Loucy (cell line): ENCODE measurements at regions not wholly inside any gene's neighbourhood (a gene's known extent, or its start where the extent isn't known, plus 50 kb on each side); places are given as distances from the start of the nearest gene placed in this dataset.

Experiments used
- H2AFZ ChIP-seq: fragments of 200-600 bp; sonication (generic); 2 replicates; pipeline ENCODE4 v1.6.0; 2016; ENCODE audit warnings: antibody characterized with exemption, mild to moderate bottlenecking, low read length, moderate library complexity
- H3F3A ChIP-seq: fragments of 200-600 bp; 2 replicates; pipeline ENCODE4 v1.6.0; 2016; ENCODE audit warnings: antibody characterized with exemption, low read depth, mild to moderate bottlenecking
- H3K27me3 ChIP-seq: fragments of 200-600 bp; sonication (generic); 2 replicates; pipeline ENCODE4 v1.6.1; 2014; ENCODE audit warnings: low read length, mild to moderate bottlenecking; ENCODE audit not compliant: insufficient read depth, poor library complexity, severe bottlenecking
- H3K36me3 ChIP-seq: fragments of 200-600 bp; sonication (generic); 2 replicates; pipeline ENCODE4 v1.6.1; 2016; ENCODE audit warnings: low read length; ENCODE audit not compliant: insufficient read depth
- H3K4me1 ChIP-seq: fragments of 200-600 bp; sonication (generic); 2 replicates; pipeline ENCODE4 v1.5.1; 2014; ENCODE audit warnings: low read length, mild to moderate bottlenecking; ENCODE audit not compliant: insufficient read depth, poor library complexity, severe bottlenecking
- H3K4me2 ChIP-seq: fragments of 200-600 bp; sonication (generic); 2 replicates; pipeline ENCODE4 v1.6.0; 2014; ENCODE audit warnings: antibody characterized with exemption, low read length, low read depth, mild to moderate bottlenecking; ENCODE audit not compliant: poor library complexity, severe bottlenecking
- H3K4me3 ChIP-seq: fragments of 200-600 bp; sonication (generic); 2 replicates; pipeline ENCODE4 v1.5.1; 2014; ENCODE audit warnings: low read length, mild to moderate bottlenecking, mixed read lengths; ENCODE audit not compliant: poor library complexity, severe bottlenecking
- H3K79me2 ChIP-seq: fragments of 200-600 bp; sonication (generic); 2 replicates; pipeline ENCODE4 v1.6.1; 2014; ENCODE audit warnings: low read length; ENCODE audit not compliant: insufficient read depth
- H3K9ac ChIP-seq: fragments of 200-600 bp; sonication (generic); 2 replicates; pipeline ENCODE4 v1.6.0; 2014; ENCODE audit warnings: mild to moderate bottlenecking, low read depth, low read length, moderate library complexity; ENCODE audit not compliant: poor library complexity, severe bottlenecking
- H3K9me2 ChIP-seq: fragments of 200-600 bp; sonication (generic); replicated peaks from 2 replicates; pipeline ENCODE4 v1.6.1; 2016; ENCODE audit warnings: low read depth, low read length, mixed read lengths
- H3K9me3 ChIP-seq: fragments of 200-600 bp; sonication (generic); 2 replicates; pipeline ENCODE4 v1.6.1; 2014; ENCODE audit warnings: mild to moderate bottlenecking, antibody characterized with exemption, low read length, low read depth; ENCODE audit not compliant: insufficient read depth
- H4K20me1 ChIP-seq: fragments of 200-600 bp; sonication (generic); 2 replicates; pipeline ENCODE4 v1.6.0; 2014; ENCODE audit warnings: antibody characterized with exemption, low read length, mild to moderate bottlenecking; ENCODE audit not compliant: insufficient read depth, poor library complexity, severe bottlenecking
- CTCF ChIP-seq: fragments of 200-600 bp; sonication (generic); conservative IDR thresholded peaks from 2 replicates; pipeline ENCODE4 v1.5.1; 2014; ENCODE audit warnings: mild to moderate bottlenecking, antibody characterized with exemption, low read length
- EZH2phosphoT487 ChIP-seq: fragments of 200-600 bp; IDR thresholded peaks from 2 replicates; pipeline ENCODE4 v1.6.1; 2018; ENCODE audit warnings: antibody characterized with exemption, mild to moderate bottlenecking, moderate library complexity, borderline replicate concordance

DNA sequence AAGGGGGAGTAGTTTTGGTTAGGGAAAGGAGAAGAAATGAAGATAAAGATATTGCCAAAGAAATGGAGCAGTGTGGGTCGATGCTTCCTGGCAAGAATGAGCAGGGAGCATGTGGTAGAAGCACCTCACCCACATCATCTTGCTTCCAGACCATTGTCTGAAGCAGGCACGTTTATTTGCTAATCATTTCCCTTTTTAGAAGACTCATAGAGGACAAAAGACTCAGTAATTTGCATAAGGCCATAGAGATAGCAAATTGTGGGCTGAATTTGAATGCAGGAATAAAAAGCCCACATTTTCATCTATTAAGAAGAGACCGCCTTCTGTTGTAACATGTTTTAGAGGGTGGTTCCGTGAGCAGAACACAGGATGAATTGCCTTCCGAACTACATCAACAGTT, 275.2 kb upstream of the FAT4 start:
- Histone ChIP-seq H3F3A (no peaks in the 10 kb centered on the region), H3K4me3 (no peak overlapping the region), H3K9ac (no peak overlapping the region), H3K9me3 (no peaks in the 10 kb centered on the region), H3K4me2 (no peak overlapping the region), H3K36me3 (no peaks in the 10 kb centered on the region), H4K20me1 (no peaks in the 10 kb centered on the region), H3K9me2 (no peaks in the 10 kb centered on the region), H3K4me1 (no peaks in the 10 kb centered on the region), H3K79me2 (no peaks in the 10 kb centered on the region), H3K27me3 (no peaks in the 10 kb centered on the region), H2AFZ (no peak overlapping the region)
- no peak for TF ChIP-seq EZH2phosphoT487
- no peak for TF ChIP-seq CTCF

GRCh38 chr4:125022855-125023501, 291.8 kb upstream of the FAT4 start:
- H3K36me3 ChIP-seq: no peaks in the 10 kb centered on the region
- 0 out of 2 replicates have a peak, but pooled peaks cover 6% of the 10 kb centered on the region for H3K9me3 ChIP-seq
- H3K79me2 ChIP-seq: no peaks in the 10 kb centered on the region
- no peaks in the 10 kb centered on the region for H3K4me1 ChIP-seq
- H3K4me3 ChIP-seq: no peak overlapping the region
- no peaks in the 10 kb centered on the region; the same call in 1 of the 2 replicates for H3F3A ChIP-seq
- H3K9ac ChIP-seq: no peak overlapping the region
- TF ChIP-seq EZH2phosphoT487: no peak
- no peak for TF ChIP-seq CTCF
- no peaks in the 10 kb centered on the region for H3K9me2 ChIP-seq
- H3K4me2 ChIP-seq: no peak overlapping the region
- no peaks in the 10 kb centered on the region for H4K20me1 ChIP-seq
- no peaks in the 10 kb centered on the region for H3K27me3 ChIP-seq
- no peak overlapping the region for H2AFZ ChIP-seq

DNA sequence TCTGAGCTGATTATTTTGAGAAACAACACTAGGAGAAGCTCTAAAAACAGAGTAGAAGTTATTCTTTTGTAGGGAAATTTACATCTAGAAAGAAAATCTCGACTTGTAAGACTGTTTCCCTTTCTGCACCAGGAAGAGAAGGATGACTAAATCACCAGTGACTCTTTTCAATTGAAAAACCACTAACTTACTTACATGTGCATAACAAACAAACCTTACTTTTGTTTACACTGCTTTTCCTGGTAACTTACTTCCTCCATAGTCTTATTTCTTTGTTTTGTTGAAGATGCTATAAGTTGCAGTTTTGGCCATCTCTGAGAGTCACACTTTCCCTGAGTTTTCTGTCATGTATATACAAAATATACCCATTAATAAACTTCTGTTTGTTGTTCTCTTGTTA, 293.6 kb upstream of the FAT4 start:
- Histone ChIP-seq H3K4me2 (no peak overlapping the region), H3K9ac (no peak overlapping the region), H3K79me2 (no peaks in the 10 kb centered on the region), H3K9me3 (0 out of 2 replicates have a peak, but pooled peaks cover 6% of the 10 kb centered on the region), H2AFZ (no peak overlapping the region), H3K4me3 (no peak overlapping the region), H3K36me3 (no peaks in the 10 kb centered on the region), H3K4me1 (no peaks in the 10 kb centered on the region), H3F3A (no peaks in the 10 kb centered on the region; the same call in 1 of the 2 replicates), H3K27me3 (no peaks in the 10 kb centered on the region), H3K9me2 (no peaks in the 10 kb centered on the region), H4K20me1 (no peaks in the 10 kb centered on the region)
- TF ChIP-seq EZH2phosphoT487 (no peak), CTCF (no peak)
